ENCODE measurements at regions not wholly inside any gene's neighbourhood (a gene's known extent, or its start where the extent isn't known, plus 50 kb on each side); places are given as distances from the start of the nearest gene placed in this dataset.
A peak's percentile ranks its signal among the peaks of the same experiment; 100 is the strongest.

DNA sequence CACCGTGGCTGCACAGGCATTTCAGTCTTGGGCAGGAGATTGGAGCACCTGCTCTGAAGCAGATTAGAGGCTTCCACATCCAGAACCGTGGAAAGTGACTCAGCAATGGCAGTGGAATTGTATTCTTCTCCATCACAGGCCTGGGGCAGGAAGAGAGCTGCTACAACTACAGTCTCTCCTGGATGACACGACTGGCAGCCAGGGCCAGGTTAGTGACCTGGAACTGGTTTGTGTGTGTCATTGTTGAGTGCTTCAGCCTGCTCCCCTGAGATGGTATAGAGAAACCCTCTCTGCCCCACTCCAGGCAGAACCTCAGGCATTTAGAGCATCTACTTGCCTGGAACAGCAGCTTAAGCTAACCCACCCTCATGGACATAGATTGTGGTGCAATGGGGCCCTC lies 596.5 kb upstream of the INTU start:
- no peak overlapping the region for H3K4me2 ChIP-seq (ENCODE audit: low read length)
- no peak for TF ChIP-seq EZH2 (IDR thresholded peaks at IDR 0.05; ENCODE audit: insufficient read depth, low read length)
- no peak for TF ChIP-seq CTCF (IDR thresholded peaks at IDR 0.05; ENCODE audit: insufficient read depth, low read depth, low read length)
- H3K4me1 Mint-ChIP-seq (ENCODE audit: low read depth, unreplicated experiment): no peaks in the 10 kb centered on the region
- peaks cover 9% of the 10 kb centered on the region for H3K9me3 ChIP-seq (ENCODE audit: insufficient read depth, low read depth, low read length)
- H3K9ac ChIP-seq (ENCODE audit: low read length): no peak overlapping the region
- peaks cover 3% of the 10 kb centered on the region for H3K9me3 Mint-ChIP-seq (ENCODE audit: unreplicated experiment)
- no peaks in the 10 kb centered on the region for H3K79me2 ChIP-seq (ENCODE audit: insufficient read depth, low read length)
- H3K36me3 Mint-ChIP-seq (ENCODE audit: low read depth, unreplicated experiment): no peaks in the 10 kb centered on the region
- no peak overlapping the region for H3K27ac ChIP-seq (ENCODE audit: low read depth, low read length)
- H2AFZ ChIP-seq (ENCODE audit: low read depth, low read length): no peak overlapping the region
- H3K27me3 ChIP-seq (ENCODE audit: insufficient read depth, low read length): no peaks in the 10 kb centered on the region
- FAIRE-seq (no peak), DNase-seq (ENCODE audit: low read depth) (no peak)
- no peaks in the 10 kb centered on the region for H3K36me3 ChIP-seq (ENCODE audit: insufficient read depth, low read length)
- H3K4me1 ChIP-seq (ENCODE audit: insufficient read depth, low read length): no peaks in the 10 kb centered on the region
- H3K4me3 ChIP-seq (ENCODE audit: insufficient read depth, low read depth, low read length): no peak overlapping the region
- no peaks in the 10 kb centered on the region for H4K20me1 ChIP-seq (ENCODE audit: insufficient read depth, low read length)
- H3K27me3 Mint-ChIP-seq (ENCODE audit: low read depth, unreplicated experiment): peaks cover 2% of the 10 kb centered on the region
- H3K4me3 Mint-ChIP-seq (ENCODE audit: unreplicated experiment): no peak overlapping the region
- no peak overlapping the region for H3K27ac Mint-ChIP-seq (ENCODE audit: unreplicated experiment)

DNA sequence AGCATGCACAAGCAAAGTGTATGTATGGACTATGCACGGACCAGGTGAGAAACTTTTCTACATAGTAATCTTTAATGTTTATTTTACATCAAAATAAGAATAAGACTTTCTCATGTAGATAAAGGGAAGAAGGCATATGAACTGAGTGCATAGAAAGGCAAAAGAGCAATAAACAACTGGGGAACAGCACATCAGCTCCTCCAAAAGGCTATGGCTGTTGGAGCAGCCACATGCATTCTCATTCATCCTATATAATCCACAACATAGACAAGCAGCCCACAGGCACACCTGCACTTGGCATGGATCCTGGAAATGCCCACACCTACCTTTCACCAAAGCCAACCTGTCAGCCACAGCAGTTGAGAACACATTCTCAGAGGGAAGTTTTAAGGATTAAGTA lies 586.9 kb upstream of the INTU start:
- no peak for DNase-seq (ENCODE audit: low read depth)
- Histone ChIP-seq H3K36me3 (ENCODE audit: insufficient read depth, low read length) (no peaks in the 10 kb centered on the region), H3K9ac (ENCODE audit: low read length) (no peak overlapping the region), H4K20me1 (ENCODE audit: insufficient read depth, low read length) (no peaks in the 10 kb centered on the region), H3K79me2 (ENCODE audit: insufficient read depth, low read length) (no peaks in the 10 kb centered on the region), H3K27ac (ENCODE audit: low read depth, low read length) (peak overlapping the region; percentile 12), H3K4me1 (ENCODE audit: insufficient read depth, low read length) (peaks cover 20% of the 10 kb centered on the region), H2AFZ (ENCODE audit: low read depth, low read length) (no peak overlapping the region), H3K4me2 (ENCODE audit: low read length) (peak overlapping the region; percentile 26), H3K27me3 (ENCODE audit: insufficient read depth, low read length) (no peaks in the 10 kb centered on the region), H3K4me3 (ENCODE audit: insufficient read depth, low read depth, low read length) (no peak overlapping the region), H3K9me3 (ENCODE audit: insufficient read depth, low read depth, low read length) (no peaks in the 10 kb centered on the region)
- no peak for FAIRE-seq
- Mint-ChIP-seq H3K36me3 (ENCODE audit: low read depth, unreplicated experiment) (no peaks in the 10 kb centered on the region), H3K27me3 (ENCODE audit: low read depth, unreplicated experiment) (no peaks in the 10 kb centered on the region), H3K4me3 (ENCODE audit: unreplicated experiment) (no peak overlapping the region), H3K9me3 (ENCODE audit: unreplicated experiment) (peaks cover 3% of the 10 kb centered on the region), H3K27ac (ENCODE audit: unreplicated experiment) (peak overlapping the region; percentile 95), H3K4me1 (ENCODE audit: low read depth, unreplicated experiment) (peaks cover 44% of the 10 kb centered on the region)
- TF ChIP-seq CTCF (IDR thresholded peaks at IDR 0.05; ENCODE audit: insufficient read depth, low read depth, low read length): no peak
- TF ChIP-seq EZH2 (IDR thresholded peaks at IDR 0.05; ENCODE audit: insufficient read depth, low read length): no peak

GRCh38 chr4:127047930-127048329 lies 584.8 kb upstream of the INTU start:
- no peak overlapping the region for H3K4me3 ChIP-seq (ENCODE audit: insufficient read depth, low read depth, low read length)
- H3K4me2 ChIP-seq (ENCODE audit: low read length): no peak overlapping the region
- no peak overlapping the region for H3K9ac ChIP-seq (ENCODE audit: low read length)
- H3K27me3 ChIP-seq (ENCODE audit: insufficient read depth, low read length): no peaks in the 10 kb centered on the region
- no peak for TF ChIP-seq EZH2 (IDR thresholded peaks at IDR 0.05; ENCODE audit: insufficient read depth, low read length)
- no peak for TF ChIP-seq CTCF (IDR thresholded peaks at IDR 0.05; ENCODE audit: insufficient read depth, low read depth, low read length)
- H4K20me1 ChIP-seq (ENCODE audit: insufficient read depth, low read length): no peaks in the 10 kb centered on the region
- Mint-ChIP-seq H3K9me3 (ENCODE audit: unreplicated experiment) (peaks cover 3% of the 10 kb centered on the region), H3K36me3 (ENCODE audit: low read depth, unreplicated experiment) (no peaks in the 10 kb centered on the region), H3K4me1 (ENCODE audit: low read depth, unreplicated experiment) (peaks cover 44% of the 10 kb centered on the region), H3K4me3 (ENCODE audit: unreplicated experiment) (no peak overlapping the region), H3K27ac (ENCODE audit: unreplicated experiment) (peak overlapping the region; percentile 22), H3K27me3 (ENCODE audit: low read depth, unreplicated experiment) (no peaks in the 10 kb centered on the region)
- H3K4me1 ChIP-seq (ENCODE audit: insufficient read depth, low read length): peaks cover 20% of the 10 kb centered on the region
- DNase-seq (ENCODE audit: low read depth) (peak; percentile 51), FAIRE-seq (no peak)
- H3K36me3 ChIP-seq (ENCODE audit: insufficient read depth, low read length): no peaks in the 10 kb centered on the region
- H3K9me3 ChIP-seq (ENCODE audit: insufficient read depth, low read depth, low read length): no peaks in the 10 kb centered on the region
- no peaks in the 10 kb centered on the region for H3K79me2 ChIP-seq (ENCODE audit: insufficient read depth, low read length)
- no peak overlapping the region for H3K27ac ChIP-seq (ENCODE audit: low read depth, low read length)
- H2AFZ ChIP-seq (ENCODE audit: low read depth, low read length): no peak overlapping the region
